GM12878 (cell line): ENCODE measurements at regions not wholly inside any gene's neighbourhood (a gene's known extent, or its start where the extent isn't known, plus 50 kb on each side); places are given as distances from the start of the nearest gene placed in this dataset.

Experiments
- ATAC-seq: fragments of 200-7000 bp; cut with Tn5 transposase; 3 replicates; pipeline ENCODE4 v1.9.1; 2020; ENCODE audit warnings: mild to moderate bottlenecking, moderate library complexity
- BruUV-seq: library from RNA; stranded (reverse); fragments of 400-500 nt; replicated peaks from 2 replicates; lab custom pipeline; 2021; lab: Mats Ljungman, UMichigan
- CTCF ChIA-PET: fragments of 300-600 bp; sonication (Branson Sonifier 250); formaldehyde crosslinking; extraction: SDS; loops from one replicate; lab custom pipeline; 2021; ENCODE audit warnings: inconsistent platforms; lab: Yijun Ruan, JAX
- POLR2A ChIA-PET: fragments of 350-600 bp; formaldehyde crosslinking; extraction: SDS; loops from one replicate; lab custom pipeline; 2021; ENCODE audit warnings: inconsistent platforms; lab: Charles Lee
- RAD21 ChIA-PET: fragments of 300-600 bp; sonication (Branson Sonifier 250); formaldehyde crosslinking; loops from one replicate; lab custom pipeline; 2023; ENCODE audit warnings: antibody characterized with exemption; ENCODE audit not compliant: unreplicated experiment; lab: Charles Lee
- SMC1A ChIA-PET: fragments of 300-600 bp; sonication (Branson Sonifier 250); formaldehyde crosslinking; loops from one replicate; lab custom pipeline; 2023; ENCODE audit not compliant: unreplicated experiment, uncharacterized antibody; lab: Charles Lee
- DNase-seq: peaks from one replicate; pipeline ENCODE4 v3.0.0-alpha.2; 2011; ENCODE audit warnings: low read depth, low spot score
- FAIRE-seq: peaks from 3 replicates; lab custom pipeline; 2011; peaks lifted over from hg19 to GRCh38; lab: Jason Lieb, UNC
- H2AFZ ChIP-seq: 2 replicates; pipeline ENCODE4 v1.6.0; 2011; ENCODE audit warnings: low read depth, low read length, control low read depth; ENCODE audit not compliant: control insufficient read depth
- H3K27ac ChIP-seq: 2 replicates; pipeline ENCODE4 v1.5.1; 2011; ENCODE audit warnings: control low read depth; ENCODE audit not compliant: control insufficient read depth, insufficient read depth
- H3K27me3 ChIP-seq, 2 experiments: replicated peaks in 1 of 2; 2 replicates each; pipeline versions ENCODE4 v1.6.0 to v1.6.1; 2011; ENCODE audit warnings: low read length in 1 of 2; ENCODE audit not compliant: control insufficient read depth in 2 of 2, insufficient read depth in 2 of 2
- H3K36me3 ChIP-seq, 2 experiments: 2 replicates each; pipeline ENCODE4 v1.5.1; 2011; ENCODE audit warnings: low read length in 1 of 2; ENCODE audit not compliant: control insufficient read depth in 2 of 2, insufficient read depth in 2 of 2
- H3K4me1 ChIP-seq: 2 replicates; pipeline ENCODE4 v1.6.1; 2011; ENCODE audit warnings: mild to moderate bottlenecking, low read length, moderate library complexity, mixed read lengths; ENCODE audit not compliant: control insufficient read depth, insufficient read depth
- H3K4me2 ChIP-seq: 2 replicates; pipeline ENCODE4 v1.6.0; 2011; ENCODE audit warnings: control low read depth; ENCODE audit not compliant: control insufficient read depth, insufficient read depth
- H3K4me3 ChIP-seq: fragments of 200-600 bp; sonication (generic); 2 replicates; pipeline ENCODE4 v1.5.1; 2016
- H3K79me2 ChIP-seq: 2 replicates; pipeline ENCODE4 v1.6.0; 2011; ENCODE audit warnings: low read length; ENCODE audit not compliant: control insufficient read depth, insufficient read depth
- H3K9ac ChIP-seq: 2 replicates; pipeline ENCODE4 v1.8.0; 2011; ENCODE audit warnings: low read length, control low read depth, mixed read lengths; ENCODE audit not compliant: control insufficient read depth, insufficient read depth
- H3K9me3 ChIP-seq: replicated peaks from 3 replicates; pipeline ENCODE4 v1.5.1; 2011; ENCODE audit warnings: mild to moderate bottlenecking, low read length; ENCODE audit not compliant: control insufficient read depth, insufficient read depth
- H4K20me1 ChIP-seq: 2 replicates; pipeline ENCODE4 v1.6.0; 2011; ENCODE audit not compliant: control insufficient read depth, insufficient read depth
- BRCA1 ChIP-seq: IDR thresholded peaks from 2 replicates; pipeline ENCODE4 v1.6.1; 2011; ENCODE audit warnings: low read depth, low read length, improper control_type of control experiment
- FOXK2 ChIP-seq: fragments of 450-650 bp; IDR thresholded peaks from 2 replicates; pipeline ENCODE4 v1.6.1; 2017; ENCODE audit warnings: mild to moderate bottlenecking, moderate library complexity
- MTA2 ChIP-seq: fragments of 450-650 bp; IDR thresholded peaks from 2 replicates; pipeline ENCODE4 v1.6.1; 2016; ENCODE audit warnings: low read depth, mild to moderate bottlenecking, moderate library complexity
- MTA3 ChIP-seq: IDR thresholded peaks from 2 replicates; pipeline ENCODE4 v1.6.1; 2012; ENCODE audit warnings: low read length, inconsistent platforms, borderline replicate concordance
- NFYA ChIP-seq: IDR thresholded peaks from 2 replicates; pipeline ENCODE4 v1.6.1; 2011; ENCODE audit warnings: low read depth, mild to moderate bottlenecking, low read length, improper control_type of control experiment, borderline replicate concordance
- RELB ChIP-seq: fragments of 450-650 bp; IDR thresholded peaks from 2 replicates; pipeline ENCODE4 v1.6.1; 2017; ENCODE audit warnings: low read depth, mild to moderate bottlenecking, moderate library complexity
- WGBS: methylation state at CpG from one replicate; pipeline ENCODE4 v1.1.6; 2016; ENCODE audit warnings: low lambda C conversion rate; ENCODE audit not compliant: insufficient replicate concordance, insufficient coverage; ENCODE audit errors: missing lambda C conversion rate; 5-methylcytosine and 5-hydroxymethylcytosine counted together
- in situ Hi-C: fragments of 300-500 bp; cut with MboI; formaldehyde crosslinking; loops from 9 replicates; pipeline ENCODE4 v1.14.3; 2018; ENCODE audit warnings: mixed read lengths
- intact Hi-C: fragments of 100-400 bp; cut with micrococcal nuclease; formaldehyde crosslinking; loops from one replicate; pipeline ENCODE4 v1.14.2; 2022; ENCODE audit not compliant: unreplicated experiment
- TF ChIP-seq, protein P1 (sequence below): fragments of 450-650 bp; IDR thresholded peaks from 2 replicates; pipeline ENCODE4 v1.6.1; 2018; ENCODE audit warnings: mild to moderate bottlenecking, low read depth, moderate library complexity; ENCODE audit not compliant: partially characterized antibody

DNA sequence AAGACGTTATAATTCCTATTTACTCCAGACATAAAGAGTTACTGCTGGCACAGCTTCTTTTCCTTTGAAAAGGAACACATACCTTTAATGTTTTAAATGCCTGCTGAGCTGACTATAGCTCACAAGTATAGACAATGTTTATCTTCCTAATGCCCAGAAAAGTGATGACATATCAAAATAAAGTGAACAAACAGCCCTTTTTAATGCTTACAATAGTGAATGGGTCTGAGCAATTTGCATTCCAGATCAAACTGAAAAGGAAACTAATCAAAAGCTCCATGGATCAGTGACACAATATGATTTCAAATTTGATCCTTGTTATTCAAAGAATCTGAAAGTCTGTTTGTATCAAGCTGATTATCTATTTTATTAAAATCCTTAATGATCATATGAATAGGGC, 233.6 kb upstream of the SEMA3E start:
- FAIRE-seq = no peak
- Histone ChIP-seq H3K4me2 (no peak overlapping the region), H3K4me1 (no peaks in the 10 kb centered on the region), H3K27me3 (no peaks in the 10 kb centered on the region), H3K9ac (no peak overlapping the region), H2AFZ (no peak overlapping the region), H4K20me1 (no peaks in the 10 kb centered on the region), H3K4me3 (no peak overlapping the region), H3K9me3 (no peaks in the 10 kb centered on the region), H3K79me2 (no peaks in the 10 kb centered on the region), H3K27ac (no peak overlapping the region), H3K36me3 (no peaks in the 10 kb centered on the region)
- ATAC-seq = no peak
- CTCF ChIA-PET = no interaction called here
- BruUV-seq = no TSS peak
- intact Hi-C loops = no loop called here
- RAD21 ChIA-PET = interaction anchor here (1.4 kb wide), 1 partner anchor 9 kb away, joined by 4 read pairs; no protein-coding TSS in a partner anchor
- SMC1A ChIA-PET = interaction anchor here (1.5 kb wide), 1 partner anchor 77 kb away, joined by 3 read pairs; no protein-coding TSS in a partner anchor
- DNase-seq = no peak
- POLR2A ChIA-PET = no interaction called here
- in situ Hi-C loops = no loop called here
- TF ChIP-seq NFYA (no peak), MTA3 (no peak)
- WGBS = 0% methylated on average over 1 of the region's 1 CpG

GRCh38 chr7:83879063-83879462, 230.1 kb upstream of the SEMA3E start:
- no peak overlapping the region for H3K4me3 ChIP-seq
- H3K9me3 ChIP-seq = no peaks in the 10 kb centered on the region
- no peaks in the 10 kb centered on the region for H3K36me3 ChIP-seq
- in situ Hi-C loops = no loop called here
- H3K4me1 ChIP-seq = no peaks in the 10 kb centered on the region
- ATAC-seq = no peak
- H3K4me2 ChIP-seq = no peak overlapping the region
- WGBS = 0% methylated on average over 1 of the region's 1 CpG
- no peak overlapping the region for H3K27ac ChIP-seq
- H3K27me3 ChIP-seq = no peaks in the 10 kb centered on the region
- CTCF ChIA-PET = no interaction called here
- POLR2A ChIA-PET = no interaction called here
- no peak overlapping the region for H3K9ac ChIP-seq
- no TSS peak for BruUV-seq
- no peak overlapping the region for H2AFZ ChIP-seq
- H3K79me2 ChIP-seq = no peaks in the 10 kb centered on the region
- no peaks in the 10 kb centered on the region for H4K20me1 ChIP-seq
- TF ChIP-seq, protein P1, sequence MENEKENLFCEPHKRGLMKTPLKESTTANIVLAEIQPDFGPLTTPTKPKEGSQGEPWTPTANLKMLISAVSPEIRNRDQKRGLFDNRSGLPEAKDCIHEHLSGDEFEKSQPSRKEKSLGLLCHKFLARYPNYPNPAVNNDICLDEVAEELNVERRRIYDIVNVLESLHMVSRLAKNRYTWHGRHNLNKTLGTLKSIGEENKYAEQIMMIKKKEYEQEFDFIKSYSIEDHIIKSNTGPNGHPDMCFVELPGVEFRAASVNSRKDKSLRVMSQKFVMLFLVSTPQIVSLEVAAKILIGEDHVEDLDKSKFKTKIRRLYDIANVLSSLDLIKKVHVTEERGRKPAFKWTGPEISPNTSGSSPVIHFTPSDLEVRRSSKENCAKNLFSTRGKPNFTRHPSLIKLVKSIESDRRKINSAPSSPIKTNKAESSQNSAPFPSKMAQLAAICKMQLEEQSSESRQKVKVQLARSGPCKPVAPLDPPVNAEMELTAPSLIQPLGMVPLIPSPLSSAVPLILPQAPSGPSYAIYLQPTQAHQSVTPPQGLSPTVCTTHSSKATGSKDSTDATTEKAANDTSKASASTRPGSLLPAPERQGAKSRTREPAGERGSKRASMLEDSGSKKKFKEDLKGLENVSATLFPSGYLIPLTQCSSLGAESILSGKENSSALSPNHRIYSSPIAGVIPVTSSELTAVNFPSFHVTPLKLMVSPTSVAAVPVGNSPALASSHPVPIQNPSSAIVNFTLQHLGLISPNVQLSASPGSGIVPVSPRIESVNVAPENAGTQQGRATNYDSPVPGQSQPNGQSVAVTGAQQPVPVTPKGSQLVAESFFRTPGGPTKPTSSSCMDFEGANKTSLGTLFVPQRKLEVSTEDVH = no peak
- TF ChIP-seq FOXK2 (no peak), RELB (no peak), BRCA1 (no peak), MTA2 (no peak)
- SMC1A ChIA-PET = interaction anchor here (2.1 kb wide), 1 partner anchor 20 kb away, joined by 5 read pairs; no protein-coding TSS in a partner anchor
- RAD21 ChIA-PET = no interaction called here
- no peak for DNase-seq
- no peak for FAIRE-seq
- intact Hi-C loops = no loop called here
